ENCODE measurements at regions not wholly inside any gene's neighbourhood (a gene's known extent, or its start where the extent isn't known, plus 50 kb on each side); places are given as distances from the start of the nearest gene placed in this dataset.

DNA sequence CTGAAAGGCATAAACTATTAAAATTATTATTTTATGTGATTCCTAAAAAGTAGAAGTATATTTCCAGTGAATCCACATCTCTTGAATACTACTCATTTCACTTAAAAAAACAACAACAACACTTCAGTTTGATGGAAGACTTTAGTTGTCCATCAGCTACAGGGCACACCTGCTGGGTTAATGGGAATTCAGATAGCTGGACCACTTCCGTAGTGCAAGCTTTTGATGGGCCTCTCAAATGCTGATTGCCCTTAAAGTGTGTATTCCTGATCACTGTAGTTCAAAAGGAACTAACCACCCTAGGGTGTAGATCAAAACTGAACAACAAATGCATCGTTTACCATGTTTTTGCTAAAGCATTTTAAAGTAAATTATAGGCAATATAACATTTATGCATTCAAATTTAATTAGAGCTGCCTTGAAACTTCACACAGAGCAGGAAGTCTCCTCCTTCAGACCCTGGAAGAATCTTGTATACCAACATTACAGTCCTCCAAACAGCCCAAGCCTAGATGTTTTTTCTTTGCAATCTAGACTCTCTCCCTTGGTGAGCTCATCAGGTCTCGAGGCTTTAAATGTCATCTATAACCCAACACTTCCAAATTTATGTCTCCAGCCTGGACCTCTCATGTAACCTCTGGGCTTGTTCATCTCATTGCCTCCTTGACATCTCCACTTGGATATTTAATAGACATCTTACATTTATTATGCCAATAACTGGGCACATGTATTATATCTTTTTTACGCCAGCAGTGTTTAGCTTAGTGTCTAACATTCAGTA lies 510.1 kb upstream of the SLC39A10 start:
- Histone ChIP-seq H3K9ac (no peak overlapping the region), H3K27ac (ENCODE audit: low read depth in 2 of 2, low read length in 1 of 2) (no peak overlapping the region), H3F3A (replicated peaks; ENCODE audit: insufficient read depth) (no peaks in the 10 kb centered on the region), H3K9me3 (no peaks in the 10 kb centered on the region), H3K4me3 (ENCODE audit: low read depth in 2 of 2, low read length in 1 of 2) (no peak overlapping the region), H4K20me1 (ENCODE audit: insufficient read depth) (no peaks in the 10 kb centered on the region), H3K27me3 (ENCODE audit: insufficient read depth) (no peaks in the 10 kb centered on the region), H2AFZ (ENCODE audit: low read depth) (no peak overlapping the region), H3K4me2 (no peak overlapping the region), H3K36me3 (replicated peaks in 1 of 2; ENCODE audit: control insufficient read depth in 1 of 2, insufficient read depth in 2 of 2, low read length in 1 of 2) (no peaks in the 10 kb centered on the region), H3K9me2 (no peaks in the 10 kb centered on the region), H3K4me1 (ENCODE audit: control insufficient read depth in 1 of 2, insufficient read depth in 2 of 2, low read depth in 1 of 2, low read length in 1 of 2) (no peaks in the 10 kb centered on the region), H3K79me2 (ENCODE audit: insufficient read depth) (no peaks in the 10 kb centered on the region)
- TF ChIP-seq FOSL2 (IDR thresholded peaks at IDR 0.05; ENCODE audit: borderline replicate concordance, low read depth) (no peak), TAF1 (IDR thresholded peaks at IDR 0.05; ENCODE audit: borderline replicate concordance, low read depth, low read length) (no peak), POLR2AphosphoS5 (IDR thresholded peaks at IDR 0.05; ENCODE audit: low read depth, low read length) (no peak), RCOR1 (IDR thresholded peaks at IDR 0.05; ENCODE audit: low read length) (no peak), RFX5 (IDR thresholded peaks at IDR 0.05; ENCODE audit: low read length) (no peak), YY1 (IDR thresholded peaks at IDR 0.05; ENCODE audit: low read depth) (no peak), MEF2A (IDR thresholded peaks at IDR 0.05; ENCODE audit: borderline replicate concordance, low read depth) (no peak), RAD21 (IDR thresholded peaks at IDR 0.05; ENCODE audit: low read length) (no peak), SIN3A (IDR thresholded peaks at IDR 0.05; ENCODE audit: borderline replicate concordance, low read depth, low read length) (no peak), TCF12 (IDR thresholded peaks at IDR 0.05) (no peak)
- TF ChIP-seq, protein P1, sequence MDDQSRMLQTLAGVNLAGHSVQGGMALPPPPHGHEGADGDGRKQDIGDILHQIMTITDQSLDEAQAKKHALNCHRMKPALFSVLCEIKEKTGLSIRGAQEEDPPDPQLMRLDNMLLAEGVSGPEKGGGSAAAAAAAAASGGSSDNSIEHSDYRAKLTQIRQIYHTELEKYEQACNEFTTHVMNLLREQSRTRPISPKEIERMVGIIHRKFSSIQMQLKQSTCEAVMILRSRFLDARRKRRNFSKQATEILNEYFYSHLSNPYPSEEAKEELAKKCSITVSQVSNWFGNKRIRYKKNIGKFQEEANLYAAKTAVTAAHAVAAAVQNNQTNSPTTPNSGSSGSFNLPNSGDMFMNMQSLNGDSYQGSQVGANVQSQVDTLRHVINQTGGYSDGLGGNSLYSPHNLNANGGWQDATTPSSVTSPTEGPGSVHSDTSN (IDR thresholded peaks at IDR 0.05): no peak
- TF ChIP-seq, protein P2, sequence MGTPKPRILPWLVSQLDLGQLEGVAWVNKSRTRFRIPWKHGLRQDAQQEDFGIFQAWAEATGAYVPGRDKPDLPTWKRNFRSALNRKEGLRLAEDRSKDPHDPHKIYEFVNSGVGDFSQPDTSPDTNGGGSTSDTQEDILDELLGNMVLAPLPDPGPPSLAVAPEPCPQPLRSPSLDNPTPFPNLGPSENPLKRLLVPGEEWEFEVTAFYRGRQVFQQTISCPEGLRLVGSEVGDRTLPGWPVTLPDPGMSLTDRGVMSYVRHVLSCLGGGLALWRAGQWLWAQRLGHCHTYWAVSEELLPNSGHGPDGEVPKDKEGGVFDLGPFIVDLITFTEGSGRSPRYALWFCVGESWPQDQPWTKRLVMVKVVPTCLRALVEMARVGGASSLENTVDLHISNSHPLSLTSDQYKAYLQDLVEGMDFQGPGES (IDR thresholded peaks at IDR 0.05; ENCODE audit: low read depth, low read length): no peak
- TF ChIP-seq, protein P3, sequence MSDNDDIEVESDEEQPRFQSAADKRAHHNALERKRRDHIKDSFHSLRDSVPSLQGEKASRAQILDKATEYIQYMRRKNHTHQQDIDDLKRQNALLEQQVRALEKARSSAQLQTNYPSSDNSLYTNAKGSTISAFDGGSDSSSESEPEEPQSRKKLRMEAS (IDR thresholded peaks at IDR 0.05; ENCODE audit: low read depth): no peak
- TF ChIP-seq, protein P4, sequence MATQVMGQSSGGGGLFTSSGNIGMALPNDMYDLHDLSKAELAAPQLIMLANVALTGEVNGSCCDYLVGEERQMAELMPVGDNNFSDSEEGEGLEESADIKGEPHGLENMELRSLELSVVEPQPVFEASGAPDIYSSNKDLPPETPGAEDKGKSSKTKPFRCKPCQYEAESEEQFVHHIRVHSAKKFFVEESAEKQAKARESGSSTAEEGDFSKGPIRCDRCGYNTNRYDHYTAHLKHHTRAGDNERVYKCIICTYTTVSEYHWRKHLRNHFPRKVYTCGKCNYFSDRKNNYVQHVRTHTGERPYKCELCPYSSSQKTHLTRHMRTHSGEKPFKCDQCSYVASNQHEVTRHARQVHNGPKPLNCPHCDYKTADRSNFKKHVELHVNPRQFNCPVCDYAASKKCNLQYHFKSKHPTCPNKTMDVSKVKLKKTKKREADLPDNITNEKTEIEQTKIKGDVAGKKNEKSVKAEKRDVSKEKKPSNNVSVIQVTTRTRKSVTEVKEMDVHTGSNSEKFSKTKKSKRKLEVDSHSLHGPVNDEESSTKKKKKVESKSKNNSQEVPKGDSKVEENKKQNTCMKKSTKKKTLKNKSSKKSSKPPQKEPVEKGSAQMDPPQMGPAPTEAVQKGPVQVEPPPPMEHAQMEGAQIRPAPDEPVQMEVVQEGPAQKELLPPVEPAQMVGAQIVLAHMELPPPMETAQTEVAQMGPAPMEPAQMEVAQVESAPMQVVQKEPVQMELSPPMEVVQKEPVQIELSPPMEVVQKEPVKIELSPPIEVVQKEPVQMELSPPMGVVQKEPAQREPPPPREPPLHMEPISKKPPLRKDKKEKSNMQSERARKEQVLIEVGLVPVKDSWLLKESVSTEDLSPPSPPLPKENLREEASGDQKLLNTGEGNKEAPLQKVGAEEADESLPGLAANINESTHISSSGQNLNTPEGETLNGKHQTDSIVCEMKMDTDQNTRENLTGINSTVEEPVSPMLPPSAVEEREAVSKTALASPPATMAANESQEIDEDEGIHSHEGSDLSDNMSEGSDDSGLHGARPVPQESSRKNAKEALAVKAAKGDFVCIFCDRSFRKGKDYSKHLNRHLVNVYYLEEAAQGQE (IDR thresholded peaks at IDR 0.05; ENCODE audit: low read depth, low read length): no peak
- DNase-seq: no peak
- whole genome bisulfite sequencing (ENCODE audit: low lambda C conversion rate): 31% methylated on average over 4 of the region's 4 CpGs
- CTCF ChIA-PET: no interaction called here
- POLR2A ChIA-PET: no interaction called here
